Fibroblast of lung (primary cell): ENCODE measurements at regions not wholly inside any gene's neighbourhood (a gene's known extent, or its start where the extent isn't known, plus 50 kb on each side); places are given as distances from the start of the nearest gene placed in this dataset.

Experiments
- DNase-seq, 2 donors: peaks; one replicate each; pipeline versions ENCODE4 v3.0.0 to v3.0.0-alpha.2; 2010; ENCODE audit warnings: low read depth in 2 of 2
- H2AFZ ChIP-seq: 2 replicates; pipeline ENCODE4 v1.5.1; 2012; ENCODE audit warnings: low read length, control low read depth, inconsistent platforms
- H3K27ac ChIP-seq: 2 replicates; pipeline ENCODE4 v1.5.1; 2011; ENCODE audit warnings: low read length, control low read depth; ENCODE audit not compliant: insufficient read depth
- H3K27me3 ChIP-seq: 2 replicates; pipeline ENCODE4 v1.5.1; 2011; ENCODE audit warnings: mild to moderate bottlenecking, low read length; ENCODE audit not compliant: control insufficient read depth, insufficient read depth
- H3K36me3 ChIP-seq: 2 replicates; pipeline ENCODE4 v1.5.1; 2011; ENCODE audit warnings: low read length; ENCODE audit not compliant: control insufficient read depth, insufficient read depth
- H3K4me1 ChIP-seq: 2 replicates; pipeline ENCODE4 v1.5.1; 2011; ENCODE audit warnings: low read length; ENCODE audit not compliant: control insufficient read depth, insufficient read depth; ENCODE audit errors: extremely low read depth
- H3K4me2 ChIP-seq: 2 replicates; pipeline ENCODE4 v1.5.1; 2011; ENCODE audit warnings: low read length, control low read depth; ENCODE audit not compliant: insufficient read depth; ENCODE audit errors: extremely low read depth
- H3K4me3 ChIP-seq, 4 experiments: fragments of 200-600 bp in 1 of 4; sonication (generic) in 1 of 4; replicated peaks in 1 of 4; 2 replicates each; pipeline ENCODE4 v1.5.1; 2011 to 2016; ENCODE audit warnings: low read length in 4 of 4, low read depth in 3 of 4, mild to moderate bottlenecking in 3 of 4, control low read depth in 2 of 4, inconsistent platforms in 1 of 4, mixed read lengths in 1 of 4; ENCODE audit not compliant: insufficient read depth in 1 of 4; ENCODE audit errors: control extremely low read depth in 1 of 4
- H3K79me2 ChIP-seq: 2 replicates; pipeline ENCODE4 v1.5.1; 2012; ENCODE audit warnings: mild to moderate bottlenecking, low read length, inconsistent platforms; ENCODE audit not compliant: control insufficient read depth, insufficient read depth
- H3K9ac ChIP-seq: 2 replicates; pipeline ENCODE4 v1.5.1; 2011; ENCODE audit warnings: mild to moderate bottlenecking, low read length, control low read depth; ENCODE audit not compliant: insufficient read depth
- H3K9me3 ChIP-seq: 2 replicates; pipeline ENCODE4 v1.5.1; 2012; ENCODE audit warnings: low read depth, low read length; ENCODE audit not compliant: control insufficient read depth, insufficient read depth
- H4K20me1 ChIP-seq: 2 replicates; pipeline ENCODE4 v1.5.1; 2011; ENCODE audit warnings: low read length; ENCODE audit not compliant: control insufficient read depth, insufficient read depth; ENCODE audit errors: extremely low read depth
- EZH2 ChIP-seq: IDR thresholded peaks from 2 replicates; pipeline ENCODE4 v1.5.1; 2012; ENCODE audit warnings: low read length, control low read depth, mild to moderate bottlenecking; ENCODE audit errors: missing control alignments
- TF ChIP-seq, protein P1 (sequence below), 2 donors: IDR thresholded peaks in 1 of 2; conservative IDR thresholded peaks in 1 of 2; 1 replicate in 1 of 2; 2 replicates in 1 of 2; pipeline ENCODE4 v1.5.1; 2011 to 2012; ENCODE audit warnings: low read length in 2 of 2, control low read depth in 1 of 2, inconsistent platforms in 1 of 2, low read depth in 1 of 2, mild to moderate bottlenecking in 1 of 2

DNA sequence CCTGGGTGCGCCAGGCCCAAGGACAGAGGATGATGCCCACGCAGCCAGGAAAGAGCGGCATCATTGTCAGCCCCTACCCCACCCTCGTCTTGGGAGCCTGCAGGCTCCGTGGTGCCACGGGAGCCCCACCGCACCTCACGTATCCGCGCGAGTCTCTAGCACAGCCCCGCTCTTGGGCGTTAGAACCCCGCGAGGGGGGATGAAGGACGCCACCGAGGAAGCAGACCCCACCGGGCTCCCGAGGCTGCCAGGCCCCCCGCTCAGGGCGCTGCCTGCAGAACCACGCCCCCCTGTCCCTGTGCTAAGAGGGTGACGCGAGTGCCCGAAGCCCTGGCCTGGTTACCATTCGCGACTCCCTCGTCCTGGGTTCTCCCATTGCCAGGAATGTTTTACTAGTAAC is 52.3 kb upstream of the MS4A8 start:
- H3K4me1 ChIP-seq = no peaks in the 10 kb centered on the region
- H3K9me3 ChIP-seq = no peaks in the 10 kb centered on the region
- H3K27me3 ChIP-seq = no peaks in the 10 kb centered on the region
- H3K36me3 ChIP-seq = no peaks in the 10 kb centered on the region
- H3K27ac ChIP-seq = no peak overlapping the region
- no peaks in the 10 kb centered on the region for H3K79me2 ChIP-seq
- no peak overlapping the region for H3K4me3 ChIP-seq
- no peak for DNase-seq
- no peak overlapping the region for H3K9ac ChIP-seq
- H3K4me2 ChIP-seq = no peak overlapping the region
- H4K20me1 ChIP-seq = no peaks in the 10 kb centered on the region
- H2AFZ ChIP-seq = no peak overlapping the region
- TF ChIP-seq, protein P1, sequence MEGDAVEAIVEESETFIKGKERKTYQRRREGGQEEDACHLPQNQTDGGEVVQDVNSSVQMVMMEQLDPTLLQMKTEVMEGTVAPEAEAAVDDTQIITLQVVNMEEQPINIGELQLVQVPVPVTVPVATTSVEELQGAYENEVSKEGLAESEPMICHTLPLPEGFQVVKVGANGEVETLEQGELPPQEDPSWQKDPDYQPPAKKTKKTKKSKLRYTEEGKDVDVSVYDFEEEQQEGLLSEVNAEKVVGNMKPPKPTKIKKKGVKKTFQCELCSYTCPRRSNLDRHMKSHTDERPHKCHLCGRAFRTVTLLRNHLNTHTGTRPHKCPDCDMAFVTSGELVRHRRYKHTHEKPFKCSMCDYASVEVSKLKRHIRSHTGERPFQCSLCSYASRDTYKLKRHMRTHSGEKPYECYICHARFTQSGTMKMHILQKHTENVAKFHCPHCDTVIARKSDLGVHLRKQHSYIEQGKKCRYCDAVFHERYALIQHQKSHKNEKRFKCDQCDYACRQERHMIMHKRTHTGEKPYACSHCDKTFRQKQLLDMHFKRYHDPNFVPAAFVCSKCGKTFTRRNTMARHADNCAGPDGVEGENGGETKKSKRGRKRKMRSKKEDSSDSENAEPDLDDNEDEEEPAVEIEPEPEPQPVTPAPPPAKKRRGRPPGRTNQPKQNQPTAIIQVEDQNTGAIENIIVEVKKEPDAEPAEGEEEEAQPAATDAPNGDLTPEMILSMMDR (conservative IDR thresholded peaks at IDR 0.05 in 1 of 2, IDR thresholded peaks at IDR 0.05 in 1 of 2; ENCODE audit: low read depth in 1 of 2, low read length in 2 of 2) = no peak
- TF ChIP-seq EZH2 = no peak
